Stimulated activated CD4-positive, alpha-beta T cell treated with anti-CD3 and anti-CD28 coated beads, Interleukin-2, amount 100 ng/mL, for 48 hours (primary cell): ENCODE measurements at regions not wholly inside any gene's neighbourhood (a gene's known extent, or its start where the extent isn't known, plus 50 kb on each side); places are given as distances from the start of the nearest gene placed in this dataset.

Experiments
- DNase-seq, 2 donors: peaks; one replicate each; pipeline ENCODE4 v3.0.0-alpha.2; 2020

DNA sequence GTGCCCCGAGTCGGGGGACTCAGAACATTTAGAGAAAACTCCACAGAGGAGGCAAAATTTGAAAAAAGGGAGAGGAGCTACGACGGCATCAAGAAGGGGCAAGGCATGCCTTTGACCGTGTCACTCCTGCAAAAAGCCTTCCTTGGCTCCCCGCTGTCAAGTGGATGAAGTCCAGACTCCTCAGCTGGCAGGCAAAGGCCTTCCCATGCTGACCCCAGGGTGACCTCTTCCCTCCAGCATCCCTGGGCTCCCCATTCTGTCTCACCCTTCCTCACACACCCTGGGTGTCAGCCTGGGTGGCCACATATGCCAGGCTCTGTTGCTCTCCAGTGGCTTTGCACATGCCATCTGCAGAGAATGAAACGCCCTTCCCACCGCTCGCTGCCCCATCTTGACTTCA lies 88.4 kb upstream of the ZMIZ1 start:
- DNase-seq: no peak

DNA sequence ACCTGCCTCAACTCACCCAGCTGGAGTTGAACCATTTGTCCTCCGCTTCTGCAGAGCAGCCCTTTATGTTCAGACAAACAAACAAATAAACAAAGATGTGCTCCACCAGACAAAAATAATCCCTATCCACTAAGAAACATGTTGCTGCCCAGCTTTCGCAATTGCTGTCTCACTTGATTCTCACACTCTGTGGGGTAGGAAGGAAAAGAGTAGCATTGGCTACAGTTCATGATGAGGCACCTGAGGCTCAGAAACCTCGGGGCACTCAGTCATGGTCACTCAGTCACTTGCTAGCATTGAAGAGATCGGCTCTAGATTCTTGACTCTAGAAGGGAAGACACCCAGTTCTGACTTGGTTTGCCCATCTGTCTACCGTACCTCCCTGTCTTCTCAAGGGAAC lies 88.0 kb upstream of the ZMIZ1 start:
- DNase-seq: no peak

DNA sequence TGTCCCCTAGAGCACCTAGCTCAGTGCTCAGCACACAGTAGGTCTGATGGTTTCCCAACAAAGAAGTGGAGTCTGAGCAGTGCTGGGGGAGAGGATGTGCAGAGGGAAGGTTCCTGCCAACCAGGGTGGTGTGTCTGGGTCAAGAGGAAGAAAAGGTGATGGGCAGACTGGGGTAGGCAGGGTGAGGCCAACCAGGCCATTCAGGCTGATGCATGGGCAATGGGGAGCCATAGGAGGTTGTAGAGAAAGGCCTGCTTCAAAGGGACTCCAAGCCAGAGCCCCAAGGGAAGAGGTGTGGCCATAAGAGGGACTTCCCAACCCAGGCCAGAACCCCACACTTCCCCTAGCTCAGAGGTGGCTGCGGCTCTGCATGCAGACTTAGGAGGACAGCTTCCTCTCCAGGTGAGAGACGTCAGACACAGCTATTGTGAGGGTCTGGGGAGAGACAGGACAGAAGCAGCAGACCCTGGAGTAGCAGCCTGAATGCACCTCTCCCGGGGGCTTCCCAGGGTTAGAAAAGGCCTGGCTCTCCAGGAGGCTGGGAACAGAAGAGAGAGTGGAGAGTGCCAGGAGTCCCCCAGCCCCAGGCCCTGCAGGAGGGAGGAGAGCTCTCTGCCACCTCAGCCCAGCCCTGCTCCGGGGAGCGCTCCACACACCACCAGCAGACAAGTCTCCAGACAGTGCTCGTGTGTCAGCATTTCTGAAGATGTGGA lies 87.4 kb upstream of the ZMIZ1 start:
- DNase-seq: no peak

DNA sequence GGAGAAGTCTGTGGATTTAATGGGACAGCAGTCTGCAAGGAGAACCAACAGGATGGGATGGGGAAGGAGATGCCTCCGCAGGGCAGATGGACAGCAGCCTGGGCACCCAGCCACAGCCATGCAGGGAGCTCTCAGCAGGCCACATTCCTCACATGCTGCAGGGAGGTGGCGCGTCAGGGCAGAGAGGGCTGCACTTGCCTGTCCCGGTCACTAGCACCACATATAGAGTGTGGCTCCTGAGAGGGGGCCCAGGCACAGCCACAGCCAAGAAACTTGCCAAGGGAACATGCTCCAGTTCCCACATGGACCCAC lies 86.8 kb upstream of the ZMIZ1 start:
- no peak for DNase-seq

DNA sequence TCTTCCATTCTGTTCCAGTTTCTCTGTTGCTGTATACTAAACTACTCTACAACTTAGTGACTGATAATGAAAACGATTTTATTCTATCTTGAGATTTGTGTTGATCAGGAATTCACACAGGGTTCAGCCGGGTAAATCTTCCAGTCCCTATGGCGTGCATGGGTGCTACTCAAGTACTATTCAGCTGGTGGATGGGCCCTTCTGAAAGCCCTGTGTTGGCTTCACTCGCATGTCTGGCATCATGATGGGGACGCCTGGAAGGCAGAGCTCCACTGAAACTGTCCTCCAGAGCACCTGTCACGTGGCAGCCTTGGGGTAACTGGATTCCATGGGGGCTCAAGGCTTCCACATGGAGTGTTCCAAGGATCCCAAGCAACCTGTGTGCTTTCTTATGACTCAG lies 86.0 kb upstream of the ZMIZ1 start:
- no peak for DNase-seq

DNA sequence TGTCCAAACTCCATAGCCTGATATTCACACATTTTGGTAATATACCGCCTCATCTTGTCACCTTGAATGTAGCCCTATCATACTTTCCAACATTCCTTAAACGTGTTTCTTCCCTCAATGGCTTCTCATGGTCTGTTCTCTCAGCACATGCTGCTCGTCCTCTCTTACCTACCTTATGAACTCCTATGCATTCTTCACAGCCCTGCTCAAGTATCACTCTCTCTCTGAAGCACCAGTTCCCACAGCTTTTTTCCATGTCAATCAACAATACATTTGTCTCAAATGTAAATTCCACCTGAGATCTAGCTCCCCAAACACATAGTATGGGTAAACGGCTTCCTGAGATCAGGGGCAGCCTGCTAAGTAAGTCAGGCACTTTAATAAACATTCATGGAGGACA lies 85.2 kb upstream of the ZMIZ1 start:
- DNase-seq: no peak

DNA sequence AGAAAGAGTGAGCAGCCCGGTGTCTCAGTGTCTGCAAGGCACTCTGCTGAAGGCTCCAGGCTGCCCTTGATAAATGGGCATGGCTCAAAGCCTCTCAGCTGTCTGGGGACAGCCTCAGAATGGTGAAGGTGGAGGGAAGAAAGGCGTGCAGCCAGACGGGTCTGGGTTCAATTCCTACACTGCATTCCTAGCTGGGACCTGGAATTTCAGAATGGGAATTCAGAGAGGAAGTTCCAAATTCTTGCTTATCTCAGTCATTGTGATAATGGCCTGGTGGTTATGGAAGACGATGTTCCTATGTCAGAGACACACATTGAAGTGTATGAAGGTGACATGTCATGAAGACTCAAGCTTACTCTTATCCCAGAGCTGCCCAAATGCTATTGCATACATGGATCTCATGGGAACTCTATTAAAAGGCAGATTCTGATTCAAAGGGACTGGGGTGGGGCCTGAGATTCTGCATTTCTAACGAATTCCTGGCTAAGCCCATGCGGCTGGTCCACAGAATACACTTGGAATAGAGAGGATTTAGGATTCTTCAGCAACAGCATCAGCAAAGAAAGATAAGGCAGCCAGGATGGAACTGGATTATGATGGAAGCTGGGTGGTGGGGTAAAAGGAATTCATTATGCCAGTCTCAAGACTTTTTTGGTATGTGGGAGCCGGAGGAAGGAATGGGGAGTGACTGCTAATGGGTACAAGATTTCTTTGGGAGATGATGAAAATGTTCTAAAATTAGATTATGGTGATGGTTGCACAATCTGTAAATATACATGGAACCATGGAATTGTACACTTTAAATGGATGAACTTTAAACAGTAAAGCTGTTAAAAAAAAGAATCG lies 82.6 kb upstream of the ZMIZ1 start:
- DNase-seq: no peak

DNA sequence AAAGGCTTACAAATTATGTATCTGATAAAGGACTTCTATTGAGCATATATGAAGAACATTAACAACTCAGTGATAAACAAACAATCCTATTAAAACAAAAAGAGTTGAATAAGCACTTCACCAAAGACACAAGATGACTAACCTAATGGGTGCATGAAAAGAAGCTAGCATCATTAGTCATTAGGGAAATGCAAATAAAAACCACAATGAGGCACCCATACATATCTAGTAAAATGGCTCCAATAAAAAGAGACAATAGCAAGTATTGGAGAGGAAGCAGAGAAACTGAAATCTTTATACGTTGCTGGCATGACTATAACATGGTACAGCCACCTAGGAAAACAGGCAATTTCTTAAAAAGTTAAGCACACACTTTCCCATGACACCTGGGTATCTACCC lies 77.6 kb upstream of the ZMIZ1 start:
- DNase-seq: no peak

DNA sequence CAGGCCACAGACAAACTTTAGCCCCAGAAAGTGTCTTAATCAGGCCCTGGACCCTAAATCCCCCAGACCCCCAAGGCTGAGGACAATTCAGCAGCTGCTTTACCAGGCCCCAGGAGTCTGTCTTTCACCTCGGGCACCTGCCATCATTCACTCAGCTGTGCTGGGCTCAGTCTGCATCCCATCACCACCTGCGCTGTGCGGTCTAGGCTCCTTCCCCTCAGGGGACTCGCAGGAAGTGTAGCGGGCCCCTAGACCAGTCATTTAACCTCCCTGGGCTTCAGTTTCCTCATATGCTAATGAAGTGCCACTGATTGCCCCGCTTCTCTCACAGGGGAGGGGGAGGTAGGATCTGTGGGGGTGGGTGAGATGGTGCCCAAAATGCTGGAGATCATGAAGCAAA lies 76.4 kb upstream of the ZMIZ1 start:
- DNase-seq: no peak

DNA sequence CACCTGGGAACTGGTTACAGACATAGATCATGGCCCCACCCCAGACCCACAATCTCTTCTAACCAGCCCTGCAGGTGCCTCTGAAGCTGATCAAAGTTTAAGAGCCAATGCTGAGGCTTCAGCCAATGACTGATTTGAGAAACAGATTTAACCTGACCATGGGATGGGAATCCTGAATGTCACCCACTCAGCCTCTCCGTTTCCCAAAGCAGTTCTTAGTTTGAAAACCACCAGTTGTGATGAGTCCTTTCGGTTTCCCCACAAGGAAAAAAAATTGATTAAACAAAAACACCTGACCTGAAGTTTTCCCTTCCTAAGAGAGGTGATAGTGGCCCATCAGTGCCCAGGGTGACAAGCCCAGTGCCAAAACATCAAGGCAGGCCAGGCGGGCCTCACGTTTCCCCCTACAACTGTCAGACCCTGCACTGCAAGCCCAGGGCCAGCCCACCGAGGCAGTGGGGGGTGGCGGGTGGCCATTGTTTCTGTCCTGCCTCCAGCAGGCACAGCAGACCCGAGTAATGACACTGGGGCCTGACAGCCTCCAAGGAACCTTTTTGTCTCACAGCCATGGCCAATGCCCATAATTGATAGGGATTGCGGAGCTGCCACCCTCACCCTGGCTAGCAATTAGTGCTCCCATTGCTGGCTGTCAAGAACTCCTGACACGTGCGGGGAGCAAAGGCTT lies 75.4 kb upstream of the ZMIZ1 start:
- DNase-seq: no peak

DNA sequence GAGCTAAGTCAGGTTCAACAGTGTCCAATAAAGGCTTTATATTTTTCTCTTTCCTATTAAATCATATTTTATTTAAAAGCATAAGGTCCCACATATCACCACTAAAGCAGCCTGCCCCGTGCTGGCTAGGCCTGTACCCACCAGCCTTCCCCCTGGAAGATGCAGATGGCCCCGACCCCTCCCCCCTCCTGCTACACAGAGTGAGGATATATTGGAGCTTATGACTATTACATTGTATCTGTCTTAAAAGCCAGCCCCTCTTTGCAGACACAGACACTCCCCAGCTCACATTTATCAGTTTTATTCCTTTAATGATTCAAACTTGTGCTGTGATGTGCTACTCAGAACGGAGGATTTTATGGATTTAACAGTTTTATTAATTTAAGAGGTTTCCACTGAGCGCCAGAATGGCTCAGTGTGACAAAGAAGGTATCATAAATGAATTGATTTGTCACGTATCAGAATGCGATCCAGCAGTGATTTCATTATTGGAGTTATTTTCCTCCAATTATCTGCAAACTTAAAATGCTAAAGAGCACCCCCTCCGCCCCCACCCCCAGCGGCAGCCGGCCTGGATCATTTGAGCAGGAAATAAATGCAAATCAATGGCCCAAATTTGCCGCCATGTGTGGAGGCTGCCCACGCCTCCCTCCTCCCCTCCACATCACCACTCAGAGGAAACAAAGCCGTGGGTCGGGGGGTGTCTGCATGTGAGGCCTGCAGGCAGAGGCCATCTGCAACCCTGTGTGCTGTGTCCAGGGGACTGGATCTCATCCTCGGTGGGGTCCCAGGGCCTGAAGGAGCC lies 72.6 kb upstream of the ZMIZ1 start:
- DNase-seq: no peak

DNA sequence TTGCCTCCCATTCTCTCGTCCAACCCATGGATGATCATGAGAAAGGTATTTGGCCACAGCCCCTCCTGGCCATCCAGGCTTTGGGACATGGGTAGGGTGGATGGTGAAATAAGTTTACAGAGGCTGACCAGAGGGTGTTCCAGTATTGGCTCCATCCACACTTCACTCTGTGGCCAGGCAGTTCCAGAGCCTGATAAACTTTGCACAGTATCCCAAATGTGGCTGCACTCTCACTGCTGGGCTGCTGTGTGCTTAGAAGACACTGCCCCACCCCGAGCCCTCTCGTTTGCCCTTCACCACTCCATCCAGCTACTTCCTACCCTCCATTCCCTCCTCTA lies 72.0 kb upstream of the ZMIZ1 start:
- no peak for DNase-seq

DNA sequence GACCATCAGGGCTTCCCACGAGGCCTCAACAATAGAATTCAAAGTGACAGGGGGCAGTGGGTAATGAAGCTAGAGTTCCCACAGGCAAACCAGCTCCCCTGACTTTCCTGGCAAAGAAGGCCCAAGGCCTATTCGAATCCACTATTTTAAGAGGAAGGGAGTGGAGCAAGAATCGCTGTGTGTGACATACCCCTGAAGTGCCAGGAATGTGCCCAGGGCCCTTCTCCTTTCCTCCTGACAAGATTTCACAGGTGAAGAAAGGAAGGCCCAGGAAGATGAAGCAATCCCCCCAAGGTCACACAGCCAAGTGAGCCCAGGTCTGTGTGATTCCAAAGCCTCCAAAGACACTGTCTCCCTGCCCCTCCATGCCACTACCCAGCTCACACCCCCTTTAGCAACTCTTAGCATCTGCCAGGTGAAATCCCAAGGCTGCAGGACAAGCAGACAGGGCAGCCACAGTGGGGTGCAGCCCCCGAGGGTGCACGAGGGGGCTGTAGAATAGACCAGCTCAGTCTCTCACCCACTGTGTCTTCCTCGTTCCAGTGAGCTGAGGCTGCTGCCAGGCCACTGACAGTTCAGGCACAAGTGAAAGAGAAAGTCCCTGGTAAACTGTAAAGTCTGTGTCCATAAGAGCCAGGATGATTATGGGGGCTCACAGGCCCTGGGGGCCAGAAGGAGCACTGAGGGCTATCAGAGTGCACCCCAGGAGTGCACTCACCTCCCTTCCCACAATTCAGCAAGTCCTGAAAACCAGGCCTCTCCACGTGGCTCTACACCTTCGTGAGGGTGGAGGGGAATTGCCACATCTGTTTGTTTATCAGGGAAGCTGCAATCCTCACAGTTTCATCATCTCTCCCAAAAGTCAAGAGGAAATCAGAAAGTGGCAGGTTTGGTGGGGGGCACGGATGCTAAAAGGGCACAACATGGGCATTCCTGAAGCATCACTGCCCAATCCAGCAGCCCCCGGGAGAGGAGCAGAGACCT lies 70.8 kb upstream of the ZMIZ1 start:
- DNase-seq: no peak

DNA sequence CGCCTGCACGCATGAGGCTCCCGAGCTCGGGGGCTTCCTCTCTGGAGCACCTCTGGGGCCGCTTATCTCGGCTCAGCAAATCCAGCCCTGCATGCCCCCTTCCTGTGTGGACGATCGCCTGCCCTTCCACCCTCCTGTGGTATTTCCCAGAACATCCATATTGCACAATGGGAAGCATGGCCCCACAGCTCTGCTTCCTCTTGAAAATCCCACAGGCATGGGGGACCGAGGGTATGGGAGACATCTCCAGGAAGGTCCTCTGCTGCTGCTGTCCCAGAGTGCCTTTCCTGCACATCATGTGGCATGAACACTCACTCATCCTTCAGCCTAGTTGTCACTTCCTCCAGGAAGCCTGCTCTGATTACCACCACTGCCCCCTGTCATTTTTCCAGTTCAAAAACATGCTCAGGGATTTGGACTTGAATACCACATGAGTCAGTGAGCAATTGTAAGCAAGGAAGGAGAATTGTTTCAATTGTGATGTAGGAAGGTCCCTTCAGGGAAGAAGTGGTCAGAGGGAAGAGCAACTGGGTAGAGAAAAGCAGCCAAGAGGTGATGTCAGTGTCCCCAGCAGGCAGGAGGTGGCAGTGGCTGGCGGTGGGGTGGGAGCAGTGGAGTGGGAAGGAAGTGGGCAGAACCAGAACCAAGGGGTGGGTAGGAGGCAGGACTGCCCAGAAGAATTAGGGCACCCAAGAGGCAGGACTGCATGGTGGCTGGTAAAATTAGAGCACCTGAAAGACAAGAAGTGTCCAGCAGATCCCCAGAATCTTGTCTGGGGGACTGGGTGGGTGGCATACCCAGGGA lies 67.5 kb upstream of the ZMIZ1 start:
- DNase-seq: no peak

DNA sequence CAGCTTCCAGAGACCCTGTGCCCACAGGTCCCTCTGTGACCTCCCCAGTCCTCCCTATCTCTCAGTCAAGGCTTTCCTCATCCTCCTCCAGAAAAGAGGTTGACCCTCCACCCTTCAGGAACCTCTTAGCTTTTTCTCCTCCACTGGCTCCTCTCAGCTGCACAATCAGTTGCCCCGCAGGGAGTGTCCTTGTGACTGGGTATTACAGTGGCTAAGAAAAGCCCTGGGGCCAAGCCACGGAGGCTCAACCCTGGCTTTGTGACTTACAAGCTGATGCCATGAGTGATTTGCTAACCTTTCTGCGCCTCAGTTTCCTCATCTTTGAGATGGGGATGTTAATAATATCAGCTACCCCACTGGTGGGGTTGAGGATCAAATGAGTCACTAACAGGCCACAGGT lies 66.4 kb upstream of the ZMIZ1 start:
- no peak for DNase-seq

DNA sequence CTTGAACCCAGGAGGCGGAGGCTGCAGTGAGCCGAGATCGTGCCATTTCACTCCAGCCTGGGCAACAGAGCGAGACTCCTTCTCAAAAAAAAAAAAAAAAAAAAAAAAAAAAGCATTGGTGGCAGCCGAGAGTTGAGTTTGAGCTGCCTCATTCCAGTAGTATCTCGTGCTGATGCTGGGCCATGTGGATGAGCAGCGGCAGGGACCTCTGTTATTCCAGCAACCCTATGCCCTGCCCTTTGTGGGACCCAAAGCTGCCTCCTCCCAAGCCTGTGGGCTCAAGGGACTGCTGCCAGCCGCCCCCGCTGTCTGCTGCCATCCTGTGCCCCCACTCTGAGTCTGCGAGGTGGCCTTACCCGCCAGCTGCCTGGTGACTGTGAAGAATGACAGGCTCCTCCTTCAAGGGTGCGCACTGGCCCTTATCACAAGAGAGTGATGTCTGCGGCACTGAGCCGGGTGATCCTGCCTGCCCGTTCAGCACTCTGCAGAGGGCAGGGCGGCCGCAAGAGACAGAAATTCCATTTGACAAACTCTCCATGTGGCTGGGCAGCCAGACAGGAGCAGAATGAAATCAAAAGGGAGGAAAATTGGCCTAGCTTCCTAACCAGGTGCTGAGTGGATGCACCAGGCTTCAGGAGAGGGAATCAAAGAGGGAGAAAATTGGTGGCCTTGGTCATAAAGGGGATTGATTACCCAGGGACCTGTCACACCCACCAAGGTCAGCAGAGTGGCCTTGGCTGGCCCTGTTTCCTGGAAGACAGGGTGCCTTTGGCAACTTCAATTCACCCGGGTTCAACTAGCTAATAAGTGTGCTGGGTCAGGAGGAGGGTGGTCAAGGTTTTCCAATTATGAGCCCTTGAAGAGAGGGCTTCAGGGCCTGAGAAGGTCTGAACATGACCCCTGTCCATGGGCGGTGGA lies 65.3 kb upstream of the ZMIZ1 start:
- no peak for DNase-seq

DNA sequence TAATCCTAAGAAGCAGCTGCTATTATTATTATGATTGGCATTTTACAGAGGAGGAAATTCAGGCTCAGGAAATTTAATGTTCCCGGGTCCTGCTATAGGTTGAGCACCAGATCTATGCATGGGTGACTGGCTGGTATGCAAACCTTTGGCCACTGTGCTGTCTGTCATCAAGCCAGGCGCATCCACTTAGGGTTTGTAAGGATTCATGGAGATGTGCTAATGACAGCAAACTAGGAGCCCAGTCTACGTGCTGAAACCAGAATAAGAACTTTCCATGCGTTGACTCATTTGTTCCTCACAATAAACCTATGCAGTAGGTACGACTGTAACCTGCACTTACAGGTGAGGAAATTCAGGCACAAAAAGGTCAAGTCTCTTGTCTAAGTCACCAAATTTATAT lies 64.5 kb upstream of the ZMIZ1 start:
- no peak for DNase-seq

DNA sequence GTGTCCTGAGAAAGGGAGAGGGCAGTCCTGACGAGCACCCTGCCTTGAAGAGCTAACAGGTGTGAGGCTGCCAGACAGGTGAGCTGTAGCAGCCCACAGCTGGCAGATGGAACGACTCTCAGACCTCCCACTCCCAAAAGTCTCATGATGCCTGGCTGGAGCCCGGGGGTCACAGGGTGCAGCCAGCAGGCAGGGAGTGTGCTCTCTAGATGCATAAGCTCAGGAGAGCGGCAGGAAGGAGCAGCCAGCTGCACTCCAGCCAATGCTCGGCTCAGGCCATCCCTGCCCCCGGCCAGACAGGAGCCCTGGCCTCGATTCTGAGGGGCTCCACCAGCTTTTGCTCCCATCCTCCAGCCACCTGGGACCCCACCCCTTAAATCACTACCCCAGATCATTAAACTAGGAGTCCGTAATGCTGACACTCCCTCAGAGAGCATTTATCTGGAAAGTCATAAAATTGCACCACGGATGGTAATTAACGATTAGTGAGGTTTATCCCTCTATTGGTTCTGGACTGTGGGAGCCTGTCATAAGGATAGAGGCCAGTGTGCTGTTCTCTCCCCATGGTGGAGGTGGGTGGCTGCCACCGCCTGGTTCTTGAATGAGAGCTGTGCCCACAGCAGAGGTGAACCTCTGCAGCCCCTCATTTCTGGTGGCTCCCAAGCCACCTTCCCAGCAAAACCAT lies 63.5 kb upstream of the ZMIZ1 start:
- no peak for DNase-seq

DNA sequence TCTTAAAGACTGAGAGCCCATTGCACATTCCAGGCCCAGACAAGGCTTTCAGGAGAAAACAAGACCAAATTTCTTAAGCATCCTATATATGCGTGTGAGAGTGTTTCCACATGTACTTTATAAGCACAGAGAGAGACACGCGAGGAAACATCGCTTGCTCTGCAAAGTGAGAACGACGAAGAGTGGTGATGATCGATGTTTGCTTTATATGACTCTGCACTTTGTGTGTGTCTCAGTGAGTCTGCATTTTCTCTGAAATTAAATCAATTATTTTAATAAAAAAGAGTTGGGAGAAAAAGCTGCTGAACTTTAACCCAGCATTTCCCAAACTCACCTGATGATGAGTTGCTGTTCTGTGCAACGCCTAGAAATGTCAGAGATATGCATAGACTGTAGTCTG lies 61.7 kb upstream of the ZMIZ1 start:
- no peak for DNase-seq
